ENCODE measurements at regions not wholly inside any gene's neighbourhood (a gene's known extent, or its start where the extent isn't known, plus 50 kb on each side); places are given as distances from the start of the nearest gene placed in this dataset.

DNA sequence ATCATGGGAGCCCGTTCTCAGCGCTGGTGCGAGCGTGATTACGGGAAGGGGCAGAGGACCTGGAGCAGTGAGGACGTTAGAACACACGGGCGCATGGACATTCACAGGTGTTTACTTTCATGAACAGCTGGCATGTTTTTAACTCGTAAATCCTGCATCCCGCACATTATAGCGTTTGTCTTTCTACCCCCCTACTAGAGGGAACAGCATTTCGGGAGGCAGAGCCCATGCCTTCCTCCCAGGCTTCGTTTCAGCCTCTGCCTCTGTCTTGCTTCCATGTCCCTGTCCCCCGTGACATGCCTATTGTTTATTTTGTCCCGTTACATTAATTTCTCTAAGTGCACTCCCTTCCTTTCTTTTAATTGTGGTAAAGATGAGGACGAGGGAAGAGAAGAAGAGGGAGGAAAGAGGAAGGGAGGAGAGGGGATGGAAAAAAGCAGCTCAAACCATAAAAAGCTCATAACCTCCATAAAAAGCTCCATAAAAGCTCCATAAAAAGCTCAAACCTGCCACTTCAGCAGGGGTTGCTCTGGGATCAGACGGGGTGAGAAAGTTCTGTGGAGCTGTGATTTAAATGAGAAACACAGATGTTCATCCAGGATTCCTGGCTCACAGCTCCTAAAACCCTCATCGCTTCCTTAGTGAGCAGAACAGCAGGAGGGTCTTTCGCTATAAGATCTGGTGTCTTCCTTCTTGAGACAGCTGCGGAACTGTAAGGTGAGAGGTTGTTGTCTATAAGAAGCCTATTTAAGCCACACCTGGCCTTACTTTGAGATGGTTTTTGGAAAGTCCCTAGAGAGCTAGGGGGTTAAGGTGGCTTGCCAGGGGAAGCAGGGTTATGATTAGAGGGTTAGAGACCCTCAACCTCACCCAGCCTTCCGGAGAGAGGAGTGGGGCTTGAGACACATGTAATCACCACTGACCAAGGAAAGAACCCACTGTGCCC lies 66.6 kb upstream of the SNTG2 start:
- H3K4me3 ChIP-seq (ENCODE audit: low read depth, low read length): no peak overlapping the region
- DNase-seq (ENCODE audit: low read depth): no peak
- TF ChIP-seq CTCF (conservative IDR thresholded peaks at IDR 0.05; ENCODE audit: low read depth, low read length): no peak

- DNase-seq (ENCODE audit: low read depth): no peak
- no peak overlapping the region for H3K4me3 ChIP-seq (ENCODE audit: low read depth, low read length)
- TF ChIP-seq CTCF (conservative IDR thresholded peaks at IDR 0.05; ENCODE audit: low read depth, low read length): no peak
These were observed 67.3 kb upstream of the SNTG2 start for GRCh38 chr2:883260-883802.

- no peak overlapping the region for H3K4me3 ChIP-seq (ENCODE audit: low read depth, low read length)
- no peak for DNase-seq (ENCODE audit: low read depth)
- TF ChIP-seq CTCF (conservative IDR thresholded peaks at IDR 0.05; ENCODE audit: low read depth, low read length): no peak
These were observed 69.3 kb upstream of the SNTG2 start for GRCh38 chr2:881204-881918.

DNA sequence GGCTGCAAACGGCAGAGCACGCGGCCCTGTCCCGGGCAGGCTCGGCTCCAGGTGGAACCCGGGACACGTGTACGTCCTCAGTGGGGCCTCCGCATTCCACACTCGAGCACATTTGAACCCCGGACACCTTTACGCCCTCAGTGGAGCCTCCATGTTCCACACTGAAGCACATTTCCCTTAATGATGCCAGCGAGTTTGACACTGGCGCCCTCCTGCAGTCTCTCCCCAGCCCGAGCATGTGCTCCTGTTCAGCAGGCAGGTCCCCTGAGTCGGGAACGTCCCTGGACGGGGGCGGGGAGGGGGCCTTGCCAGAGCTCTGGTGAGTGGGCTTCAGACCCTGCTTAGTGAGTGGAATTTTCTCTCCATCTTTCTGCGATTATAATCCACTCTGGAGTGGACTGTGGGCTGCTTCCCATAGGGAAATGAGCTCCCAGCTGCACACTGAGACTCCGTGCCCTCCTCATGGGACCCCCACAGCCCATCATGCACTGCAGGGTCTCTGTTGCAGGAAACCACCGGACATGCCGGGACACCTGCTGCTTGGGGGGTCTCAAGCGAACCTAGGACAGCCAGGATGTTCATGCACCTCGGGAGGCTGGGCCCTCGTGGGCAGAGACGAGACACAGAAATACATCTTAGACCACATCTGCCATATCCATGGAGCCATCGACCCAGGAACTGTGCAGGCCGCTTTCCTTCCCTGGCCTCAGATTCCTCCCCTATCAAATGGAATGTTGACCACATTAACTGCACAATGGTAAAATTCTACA lies 70.3 kb upstream of the SNTG2 start:
- no peak for DNase-seq (ENCODE audit: low read depth)
- no peak overlapping the region for H3K4me3 ChIP-seq (ENCODE audit: low read depth, low read length)
- no peak for TF ChIP-seq CTCF (conservative IDR thresholded peaks at IDR 0.05; ENCODE audit: low read depth, low read length)

DNA sequence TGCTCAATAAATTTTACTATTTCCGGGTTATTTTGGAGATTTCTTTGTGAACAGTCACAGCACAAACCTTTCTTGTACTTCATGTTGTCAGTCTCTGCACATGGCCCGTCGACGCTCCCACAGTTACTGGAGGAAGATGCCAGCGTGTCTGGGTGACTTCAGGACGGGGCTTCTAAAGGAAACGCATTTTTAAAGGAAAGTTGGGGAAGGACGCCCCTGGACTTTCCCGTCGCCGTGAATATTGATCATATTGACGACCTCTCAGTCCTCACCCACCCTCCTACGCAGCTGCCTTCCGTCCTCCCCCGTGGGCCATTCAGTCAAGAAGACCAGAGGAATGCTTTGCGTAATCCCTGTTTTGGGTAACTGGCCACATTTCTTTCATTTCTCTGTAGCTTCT lies 71.1 kb upstream of the SNTG2 start:
- TF ChIP-seq CTCF (conservative IDR thresholded peaks at IDR 0.05; ENCODE audit: low read depth, low read length): no peak
- no peak overlapping the region for H3K4me3 ChIP-seq (ENCODE audit: low read depth, low read length)
- no peak for DNase-seq (ENCODE audit: low read depth)

GRCh38 chr2:878245-878930 lies 72.3 kb upstream of the SNTG2 start:
- TF ChIP-seq CTCF (conservative IDR thresholded peaks at IDR 0.05; ENCODE audit: low read depth, low read length): no peak
- DNase-seq (ENCODE audit: low read depth): no peak
- no peak overlapping the region for H3K4me3 ChIP-seq (ENCODE audit: low read depth, low read length)

All from epithelial cell of proximal tubule (primary cell).